Neural cell (in vitro differentiated cells): ENCODE measurements at regions not wholly inside any gene's neighbourhood (a gene's known extent, or its start where the extent isn't known, plus 50 kb on each side); places are given as distances from the start of the nearest gene placed in this dataset.

ENCODE experiments used
- CTCF ChIP-seq: fragments of 450-650 bp; IDR thresholded peaks from 2 replicates; pipeline ENCODE4 v1.5.1; 2014; ENCODE audit warnings: antibody characterized with exemption, mild to moderate bottlenecking, moderate library complexity; ENCODE audit not compliant: poor library complexity, severe bottlenecking
- EP300 ChIP-seq: fragments of 450-650 bp; conservative IDR thresholded peaks from 2 replicates; pipeline ENCODE4 v1.6.1; 2014; ENCODE audit warnings: antibody characterized with exemption, mild to moderate bottlenecking, moderate library complexity; ENCODE audit not compliant: poor library complexity, severe bottlenecking
- EZH2 ChIP-seq: fragments of 200-600, 300-800 bp; shearing (Covaris generic), sonication (generic); IDR thresholded peaks from 2 replicates; pipeline ENCODE4 v1.6.1; 2014; ENCODE audit warnings: antibody characterized with exemption, low read length, borderline replicate concordance, mild to moderate bottlenecking; ENCODE audit not compliant: insufficient read depth, poor library complexity, severe bottlenecking
- RAD21 ChIP-seq: fragments of 450-650 bp; conservative IDR thresholded peaks from 2 replicates; pipeline ENCODE4 v1.6.1; 2014; ENCODE audit warnings: antibody characterized with exemption, mild to moderate bottlenecking, moderate library complexity
- REST ChIP-seq: IDR thresholded peaks from 2 replicates; pipeline ENCODE4 v1.6.1; 2012; ENCODE audit warnings: borderline replicate concordance
- SMC3 ChIP-seq: fragments of 450-650 bp; conservative IDR thresholded peaks from 2 replicates; pipeline ENCODE4 v1.6.1; 2014; ENCODE audit warnings: antibody characterized with exemption, mild to moderate bottlenecking, moderate library complexity; ENCODE audit not compliant: poor library complexity
- TAF1 ChIP-seq: IDR thresholded peaks from 2 replicates; pipeline ENCODE4 v1.6.1; 2012; ENCODE audit warnings: low read depth

DNA sequence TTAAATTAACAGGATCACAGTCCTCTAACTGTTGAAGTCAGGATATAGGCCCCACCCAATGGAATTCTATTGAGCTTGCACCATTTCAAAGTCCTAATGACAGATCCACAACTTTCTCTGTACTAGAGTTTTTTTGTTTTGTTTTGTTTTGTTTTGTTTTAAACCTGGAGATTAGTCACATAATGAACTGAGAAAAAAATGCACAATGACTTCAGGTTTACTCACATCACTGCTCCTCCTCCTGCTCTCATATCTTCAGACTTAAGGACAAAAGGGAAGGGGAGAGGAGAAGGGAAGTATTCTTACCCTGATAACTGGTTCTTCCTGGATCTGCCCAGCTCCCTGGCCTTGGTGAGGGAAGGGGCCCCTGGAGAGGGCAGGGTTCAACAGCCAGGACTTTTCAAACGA lies 208.2 kb upstream of the EPHA4 start:
- no peak for TF ChIP-seq CTCF
- TF ChIP-seq RAD21, result no peak
- no peak for TF ChIP-seq EZH2
- TF ChIP-seq EP300, result no peak
- TF ChIP-seq REST, result no peak
- no peak for TF ChIP-seq SMC3
- TF ChIP-seq TAF1, result no peak
